GM18951 (cell line): ENCODE measurements at regions not wholly inside any gene's neighbourhood (a gene's known extent, or its start where the extent isn't known, plus 50 kb on each side); places are given as distances from the start of the nearest gene placed in this dataset.

Experiments used
- POLR2A ChIP-seq: IDR thresholded peaks from 4 replicates; pipeline ENCODE4 v1.6.1; 2011; ENCODE audit warnings: mild to moderate bottlenecking; ENCODE audit not compliant: insufficient read length, insufficient read depth; ENCODE audit errors: extremely low read depth
- in situ Hi-C: fragments of 300-500 bp; cut with MboI; formaldehyde crosslinking; loops from one replicate; pipeline ENCODE4 v1.12.0; 2022; ENCODE audit warnings: low sequenced_read_pairs, mixed read lengths, inconsistent platforms; ENCODE audit not compliant: unreplicated experiment

DNA sequence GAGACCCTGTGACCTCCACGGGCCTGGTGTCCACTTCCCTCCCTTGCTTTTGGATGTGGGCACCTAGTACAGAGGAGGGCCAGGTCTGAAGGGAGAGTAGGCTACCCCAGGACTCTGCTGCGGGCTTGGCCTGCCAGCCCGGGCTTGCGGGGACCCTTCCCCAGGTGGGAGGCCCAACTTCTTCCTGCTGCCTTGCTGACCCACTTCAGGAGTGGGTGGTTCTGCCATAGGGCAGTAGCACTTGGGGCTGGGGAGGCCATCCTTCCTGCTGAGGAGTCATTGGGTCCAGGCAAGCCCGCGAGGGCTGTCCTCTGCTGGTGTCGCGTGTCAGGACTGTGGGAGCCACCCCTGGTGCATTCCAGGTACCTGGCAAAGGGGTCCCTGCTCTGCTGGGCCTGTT lies 1250.0 kb downstream of the BRD1 start:
- in situ Hi-C loops = no loop called here
- TF ChIP-seq POLR2A = no peak

DNA sequence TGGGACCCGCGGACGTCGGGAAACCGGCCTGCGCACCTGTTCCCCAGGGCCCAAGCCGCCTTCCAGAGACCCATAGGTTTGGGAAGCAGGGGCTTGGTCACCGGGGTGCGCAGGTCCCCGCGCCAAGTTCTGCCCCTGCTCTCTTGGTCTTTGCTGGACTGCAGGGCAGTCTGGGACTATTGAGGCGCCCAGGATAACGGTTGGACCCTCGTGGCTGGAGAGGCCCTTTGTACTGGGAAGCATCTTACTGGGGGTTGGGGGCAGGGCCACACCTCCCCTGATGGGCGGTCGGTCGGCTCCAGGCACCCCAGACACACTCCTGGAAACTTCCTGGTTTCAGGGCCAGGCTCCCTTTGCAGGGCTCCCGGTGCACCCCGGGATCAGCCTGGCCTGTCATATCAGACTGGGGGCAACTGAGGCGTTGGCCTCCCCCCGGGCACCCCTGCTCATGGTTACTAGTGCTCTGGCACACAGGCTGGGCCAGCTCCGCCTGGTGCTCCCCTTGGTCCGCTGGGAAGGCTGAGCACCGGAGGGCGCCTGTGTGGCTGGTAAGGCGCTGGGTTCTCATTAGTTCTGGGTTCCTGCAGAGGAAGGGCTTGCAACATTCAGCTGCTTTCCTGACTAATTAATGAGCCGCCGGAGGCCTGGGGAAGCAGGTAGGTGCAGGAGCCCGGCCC lies 1250.5 kb downstream of the BRD1 start:
- in situ Hi-C loops = no loop called here
- TF ChIP-seq POLR2A = no peak

DNA sequence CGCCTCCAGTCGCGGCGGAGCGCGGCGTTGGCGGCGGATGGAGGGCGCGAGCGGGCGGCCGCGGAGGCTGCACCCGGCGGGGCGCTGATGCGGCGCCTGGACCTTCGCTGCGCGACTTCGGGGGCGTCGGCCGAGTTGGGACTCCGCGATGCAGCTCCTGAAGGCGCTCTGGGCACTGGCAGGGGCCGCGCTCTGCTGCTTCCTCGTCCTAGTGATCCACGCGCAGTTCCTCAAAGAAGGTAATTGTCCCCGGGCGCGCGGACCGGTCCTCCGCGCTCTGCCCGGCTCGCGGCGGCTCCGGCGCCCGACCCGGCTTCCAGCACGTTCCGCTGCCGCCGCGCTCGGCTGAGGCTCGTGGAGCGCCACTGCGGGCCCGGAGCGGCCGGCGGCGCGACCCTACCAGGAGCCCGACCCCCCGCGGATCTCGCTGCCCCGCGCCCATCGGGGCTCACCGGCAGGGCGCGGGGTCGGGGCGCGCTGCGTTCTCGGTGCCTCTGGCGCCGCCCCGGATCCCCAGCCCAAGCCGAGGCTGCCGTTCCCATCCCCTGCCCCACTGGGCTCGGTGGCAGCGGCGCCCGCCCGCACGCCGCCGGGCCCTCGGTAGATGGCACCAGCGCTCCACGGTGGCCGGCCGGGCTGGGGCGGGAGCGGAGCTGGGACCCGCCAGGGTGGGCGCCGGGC lies 1251.2 kb downstream of the BRD1 start:
- in situ Hi-C loops = no loop called here
- no peak for TF ChIP-seq POLR2A

DNA sequence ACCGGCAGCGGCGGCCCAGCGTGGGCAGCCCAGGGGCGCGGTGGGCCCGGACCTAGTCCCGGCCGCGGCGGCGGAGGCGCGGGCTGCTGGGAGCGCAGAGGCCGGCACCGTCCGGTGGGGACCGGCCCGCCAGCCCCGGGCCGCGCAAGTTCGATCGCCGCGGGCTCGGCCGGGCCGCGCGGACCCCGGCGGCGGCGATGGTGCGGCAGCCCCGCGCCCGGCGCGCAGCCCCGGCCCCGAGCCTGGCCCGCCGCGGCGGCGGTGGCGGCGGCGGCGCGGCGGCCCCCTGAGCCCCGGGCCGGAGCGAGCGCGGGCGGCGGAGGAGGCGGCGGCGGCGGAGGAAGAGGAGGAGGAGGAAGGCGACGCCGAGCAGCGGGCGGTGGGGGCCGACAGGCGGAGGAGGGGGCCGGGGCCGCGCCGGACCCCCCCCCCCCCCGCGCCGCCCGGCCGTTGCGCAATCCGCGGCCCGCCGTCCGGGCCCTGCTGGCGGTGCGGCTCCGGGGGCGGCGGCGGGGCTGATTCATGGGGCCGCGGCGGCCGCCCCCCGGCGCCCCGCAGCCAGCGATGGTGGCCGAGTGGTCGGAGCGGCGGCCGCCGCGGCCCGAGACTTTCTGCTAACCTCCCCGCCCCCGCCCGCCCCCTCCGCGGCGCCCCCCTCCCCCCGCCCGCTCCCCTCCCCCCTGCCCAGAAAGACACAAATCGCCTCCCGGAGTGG lies 1251.9 kb downstream of the BRD1 start:
- in situ Hi-C loops = no loop called here
- TF ChIP-seq POLR2A = no peak

DNA sequence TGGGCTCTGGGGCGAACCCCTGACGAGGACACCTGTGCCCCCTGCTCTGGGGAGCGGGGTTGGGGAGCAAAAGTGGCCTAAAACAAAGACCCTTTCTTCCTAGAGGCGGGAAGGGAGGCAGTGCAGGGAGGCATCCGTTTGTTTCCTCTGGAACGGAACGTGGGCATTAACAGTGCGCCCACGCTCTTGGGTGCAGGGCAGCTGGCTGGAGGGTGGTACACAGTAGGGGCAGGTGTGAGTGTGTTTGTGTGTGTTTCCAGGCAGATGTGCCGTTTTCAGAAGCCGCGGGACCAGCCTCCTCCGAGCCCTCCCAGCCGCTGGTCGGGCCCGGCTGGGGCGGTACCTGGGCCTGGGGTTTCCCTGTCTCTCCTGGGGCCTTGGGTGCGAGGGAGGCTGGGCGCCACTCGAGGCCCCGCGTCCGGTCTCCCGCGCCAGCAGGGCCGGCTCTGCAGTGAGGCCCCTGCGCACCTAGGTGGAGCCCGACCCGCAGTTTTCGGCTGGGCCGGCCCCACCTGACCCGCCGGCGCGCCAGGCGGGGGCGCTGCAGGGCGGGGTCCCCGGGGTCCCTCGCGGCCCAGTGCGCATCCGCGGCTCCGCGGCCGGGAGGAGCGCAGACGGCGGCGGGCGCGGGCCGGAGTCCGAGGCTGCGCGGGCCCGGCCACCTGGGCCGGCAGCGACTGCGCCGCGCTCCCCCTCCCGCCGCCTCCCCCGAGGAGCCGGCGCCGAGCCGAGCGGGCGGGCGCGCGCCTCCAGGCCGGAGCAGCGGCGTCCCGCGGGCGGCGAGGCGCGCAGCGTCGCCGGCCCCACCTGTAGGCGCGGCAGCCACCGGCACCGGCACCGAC lies 1252.7 kb downstream of the BRD1 start:
- in situ Hi-C loops = no loop called here
- no peak for TF ChIP-seq POLR2A

DNA sequence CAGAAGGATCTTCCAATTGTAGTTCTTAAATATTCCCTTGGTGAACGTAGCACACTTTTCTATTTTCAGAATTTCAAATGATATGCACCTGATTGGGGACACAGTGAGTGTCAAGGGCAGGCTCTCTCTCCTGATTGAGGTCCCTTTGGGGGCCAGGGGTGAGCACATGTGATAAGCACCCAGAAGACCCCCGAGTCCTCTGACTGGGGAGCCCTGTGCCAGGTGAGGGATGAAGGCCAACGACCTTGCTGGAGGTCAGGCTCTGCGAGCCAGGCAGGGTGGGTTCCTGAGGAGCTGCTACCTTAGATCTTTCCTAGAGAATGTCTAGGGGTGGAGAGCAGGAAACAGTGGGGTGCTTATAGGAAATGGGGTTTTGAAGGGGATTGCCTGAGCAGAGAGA lies 1253.9 kb downstream of the BRD1 start:
- in situ Hi-C loops = no loop called here
- no peak for TF ChIP-seq POLR2A

DNA sequence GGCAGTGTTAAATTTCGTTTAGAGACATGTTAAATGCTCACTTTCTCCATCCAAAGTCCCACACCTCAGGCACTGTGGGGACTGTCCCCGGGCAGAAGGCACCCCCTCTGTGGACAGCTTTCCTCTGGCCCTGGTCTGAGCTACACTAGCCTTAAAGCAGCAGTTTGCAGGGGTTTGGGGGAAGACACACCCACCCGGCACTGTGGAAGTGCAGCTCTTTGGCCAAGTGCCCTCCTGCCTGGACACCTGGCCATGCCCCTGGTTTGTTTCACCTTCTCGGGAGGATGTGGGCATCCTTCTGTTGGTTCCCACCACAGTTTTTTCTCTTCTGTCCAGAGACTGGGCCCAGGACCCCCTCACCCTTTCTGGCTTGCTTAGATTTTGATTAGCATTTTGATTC lies 1254.7 kb downstream of the BRD1 start:
- no peak for TF ChIP-seq POLR2A
- in situ Hi-C loops = no loop called here

DNA sequence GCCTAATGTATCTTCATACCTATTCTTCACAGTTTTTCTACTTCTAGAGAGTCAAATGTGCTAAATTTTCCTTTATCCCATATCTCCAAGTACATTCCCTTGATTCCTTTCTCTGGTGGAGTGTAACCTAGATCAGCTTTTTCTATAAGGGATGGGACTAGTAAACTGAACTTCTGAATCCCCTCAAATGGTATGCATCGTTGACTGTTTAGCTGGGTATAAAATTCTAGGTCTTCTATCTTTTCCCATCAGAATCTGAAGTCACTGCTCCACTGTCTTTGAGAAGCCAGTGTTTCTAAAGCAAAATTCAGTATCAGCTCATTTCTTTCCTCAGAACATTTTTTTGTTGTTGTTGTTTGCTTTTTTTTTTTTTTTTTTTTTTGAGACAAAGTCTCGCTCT lies 1256.8 kb downstream of the BRD1 start:
- no peak for TF ChIP-seq POLR2A
- in situ Hi-C loops = no loop called here

DNA sequence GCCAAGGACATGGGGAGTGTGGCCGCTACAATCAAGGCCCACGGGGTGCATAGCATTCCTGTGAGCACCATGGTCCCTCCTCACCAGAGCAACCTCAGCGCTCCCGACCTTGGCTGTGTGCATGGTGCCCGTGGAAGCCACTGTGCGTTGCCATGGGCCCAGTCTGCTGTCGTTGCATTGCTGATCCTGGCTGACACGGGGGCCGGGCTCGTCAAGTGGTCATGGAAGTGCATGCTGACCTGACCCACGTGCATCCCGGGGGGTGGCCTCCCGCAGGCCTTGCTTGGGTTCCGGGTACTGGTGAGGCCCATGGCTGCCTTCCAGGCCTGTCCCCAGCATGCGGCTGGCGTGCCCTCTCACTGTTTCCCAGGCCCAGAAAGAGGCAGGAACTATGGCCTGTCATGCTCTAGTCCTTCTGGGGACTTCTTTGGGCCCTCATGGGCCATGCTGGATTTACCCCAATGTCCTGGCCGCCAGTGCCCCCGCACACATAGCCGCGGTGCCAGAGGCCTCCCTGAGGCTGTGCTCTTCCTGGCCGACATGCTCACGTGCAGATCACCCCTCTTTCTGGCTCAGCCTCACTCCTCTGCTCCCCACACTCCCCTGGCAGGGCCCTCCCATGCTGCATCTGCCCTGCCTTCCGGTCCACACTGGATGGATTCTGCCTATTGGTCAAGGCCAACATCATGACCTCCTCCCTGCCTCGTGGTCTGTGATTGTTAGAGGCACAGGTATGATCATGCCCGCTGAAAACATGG lies 1258.0 kb downstream of the BRD1 start:
- TF ChIP-seq POLR2A = no peak
- in situ Hi-C loops = no loop called here

DNA sequence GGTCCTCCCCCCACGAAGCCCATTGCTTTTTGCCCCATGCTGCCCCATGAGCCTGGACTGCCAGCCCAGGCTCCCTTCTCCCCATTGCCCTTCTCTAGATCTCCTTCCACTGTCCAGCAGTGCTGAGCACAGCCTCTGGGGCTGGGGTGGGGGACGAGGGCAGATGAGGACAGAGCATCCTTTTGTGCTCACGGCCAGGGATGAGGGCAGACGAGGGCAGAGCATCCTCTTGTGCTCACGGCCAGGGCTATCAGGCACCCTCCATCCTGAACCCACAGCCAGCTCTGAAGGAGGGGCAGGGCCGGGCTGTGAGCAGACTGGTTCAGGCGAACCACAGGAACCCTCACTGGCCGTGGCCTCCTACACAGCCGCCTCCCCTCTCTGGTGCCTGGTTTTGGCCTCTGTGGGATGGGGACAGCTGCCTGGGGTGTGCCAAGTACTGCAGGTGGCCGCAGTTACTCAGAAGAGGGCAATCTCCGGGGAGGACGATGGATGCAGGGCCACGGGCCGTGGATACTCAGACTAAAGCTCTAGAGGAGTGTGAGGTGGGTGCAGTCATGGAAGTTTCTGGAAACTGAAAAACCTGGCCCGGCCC lies 1258.8 kb downstream of the BRD1 start:
- in situ Hi-C loops = no loop called here
- no peak for TF ChIP-seq POLR2A

DNA sequence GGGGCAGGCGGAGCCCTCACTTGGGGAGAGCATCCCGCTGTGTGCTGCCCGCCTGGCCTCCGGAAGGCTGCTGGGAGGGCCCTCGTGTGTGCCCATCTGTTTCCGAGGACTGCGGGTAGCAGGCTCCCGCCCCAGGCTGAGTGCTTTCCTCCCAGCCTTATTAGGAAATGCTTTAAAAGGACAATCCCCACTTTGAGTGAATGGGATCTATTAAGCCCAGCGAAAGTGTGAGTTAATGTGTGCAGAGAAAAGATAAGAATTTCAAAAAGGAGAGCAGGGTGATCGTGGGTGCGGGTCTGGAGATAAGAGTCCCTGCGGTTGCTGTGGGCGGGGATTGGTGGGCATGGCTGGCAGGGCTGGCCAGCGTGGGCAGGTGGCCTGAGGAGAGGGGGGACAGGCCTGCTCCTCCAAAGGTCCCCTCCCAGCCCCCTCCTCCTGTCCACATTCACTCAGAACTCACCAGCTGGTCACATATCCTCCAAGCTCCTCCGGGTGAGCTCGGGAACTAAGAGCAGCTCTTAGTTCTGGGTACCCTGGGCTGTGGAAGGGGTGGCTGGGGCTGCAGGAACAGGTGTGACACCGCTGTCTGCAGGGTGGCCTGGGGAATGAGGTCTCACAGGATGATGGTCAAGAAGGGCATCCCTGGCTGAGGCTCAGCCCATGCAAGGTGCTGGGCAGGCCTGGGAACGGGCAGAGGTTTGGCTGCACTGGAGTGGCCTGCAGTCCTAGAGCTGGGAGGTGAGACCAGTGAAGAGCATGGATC lies 1260.3 kb downstream of the BRD1 start:
- in situ Hi-C loops = no loop called here
- no peak for TF ChIP-seq POLR2A

DNA sequence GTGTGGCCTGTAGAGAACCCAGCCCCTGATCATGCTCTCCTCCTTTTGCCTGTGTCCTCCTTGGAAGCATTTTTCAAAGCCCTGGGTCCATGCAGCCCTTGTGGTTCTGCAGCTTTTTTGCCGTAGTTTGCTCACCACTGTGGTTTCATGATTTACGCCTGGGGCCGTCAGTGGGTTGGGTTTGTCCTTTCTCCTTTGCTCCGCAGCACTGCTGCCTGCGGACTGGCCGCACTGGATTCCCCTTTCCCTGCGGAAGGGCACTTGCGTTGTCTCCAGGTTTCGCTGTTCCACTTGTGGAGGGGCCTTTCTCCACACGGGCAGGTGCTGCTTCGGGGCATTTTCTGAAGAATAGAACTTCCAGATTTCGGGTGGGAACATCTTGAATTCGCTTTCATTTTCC lies 1260.9 kb downstream of the BRD1 start:
- TF ChIP-seq POLR2A = no peak
- in situ Hi-C loops = no loop called here
